ENCODE measurements at regions not wholly inside any gene's neighbourhood (a gene's known extent, or its start where the extent isn't known, plus 50 kb on each side); places are given as distances from the start of the nearest gene placed in this dataset.

DNA sequence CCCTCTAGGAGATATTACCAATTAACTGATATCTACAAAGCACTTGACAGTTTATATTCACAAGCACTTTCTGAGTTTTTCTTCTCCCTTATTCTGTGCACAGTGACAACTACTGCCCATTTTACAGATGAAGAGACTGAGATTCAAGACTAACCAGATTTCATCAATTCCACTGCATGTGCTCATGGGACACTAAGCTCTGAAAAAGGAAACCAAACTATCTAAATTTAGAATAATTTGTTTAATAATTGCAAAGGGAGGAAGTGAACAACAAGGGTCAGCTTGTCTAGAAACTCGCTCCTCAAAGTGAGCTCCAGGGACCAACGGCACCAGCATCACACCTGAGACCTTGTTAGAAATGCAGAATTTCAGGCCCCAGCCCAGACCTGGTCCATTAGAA is 50.8 kb upstream of the MYLIP start:
- H3K4me3 Mint-ChIP-seq (ENCODE audit: unreplicated experiment) = no peak overlapping the region
- no peak overlapping the region for H3K27ac Mint-ChIP-seq (ENCODE audit: low read depth, unreplicated experiment)
- H3K9me3 Mint-ChIP-seq (ENCODE audit: unreplicated experiment) = no peaks in the 10 kb centered on the region
- TF ChIP-seq, protein P1, sequence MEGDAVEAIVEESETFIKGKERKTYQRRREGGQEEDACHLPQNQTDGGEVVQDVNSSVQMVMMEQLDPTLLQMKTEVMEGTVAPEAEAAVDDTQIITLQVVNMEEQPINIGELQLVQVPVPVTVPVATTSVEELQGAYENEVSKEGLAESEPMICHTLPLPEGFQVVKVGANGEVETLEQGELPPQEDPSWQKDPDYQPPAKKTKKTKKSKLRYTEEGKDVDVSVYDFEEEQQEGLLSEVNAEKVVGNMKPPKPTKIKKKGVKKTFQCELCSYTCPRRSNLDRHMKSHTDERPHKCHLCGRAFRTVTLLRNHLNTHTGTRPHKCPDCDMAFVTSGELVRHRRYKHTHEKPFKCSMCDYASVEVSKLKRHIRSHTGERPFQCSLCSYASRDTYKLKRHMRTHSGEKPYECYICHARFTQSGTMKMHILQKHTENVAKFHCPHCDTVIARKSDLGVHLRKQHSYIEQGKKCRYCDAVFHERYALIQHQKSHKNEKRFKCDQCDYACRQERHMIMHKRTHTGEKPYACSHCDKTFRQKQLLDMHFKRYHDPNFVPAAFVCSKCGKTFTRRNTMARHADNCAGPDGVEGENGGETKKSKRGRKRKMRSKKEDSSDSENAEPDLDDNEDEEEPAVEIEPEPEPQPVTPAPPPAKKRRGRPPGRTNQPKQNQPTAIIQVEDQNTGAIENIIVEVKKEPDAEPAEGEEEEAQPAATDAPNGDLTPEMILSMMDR (IDR thresholded peaks at IDR 0.05; ENCODE audit: unreplicated experiment) = no peak
- ChIA-PET POLR2A (no interaction called here), CTCF (interaction anchor here (0.9 kb wide), 1 partner anchor 46 kb away, joined by 3 read pairs; no protein-coding TSS in a partner anchor)
- no TSS peak for BruUV-seq (replicated peaks)
- no peaks in the 10 kb centered on the region for H3K27me3 Mint-ChIP-seq (ENCODE audit: insufficient read depth, unreplicated experiment)
- H3K4me1 Mint-ChIP-seq (ENCODE audit: insufficient read depth, unreplicated experiment) = no peaks in the 10 kb centered on the region
- H3K36me3 Mint-ChIP-seq (ENCODE audit: insufficient read depth, unreplicated experiment) = no peaks in the 10 kb centered on the region
- DNase-seq (ENCODE audit: unreplicated experiment) = no peak
- intact Hi-C loops (cut with micrococcal nuclease) = no loop called here

DNA sequence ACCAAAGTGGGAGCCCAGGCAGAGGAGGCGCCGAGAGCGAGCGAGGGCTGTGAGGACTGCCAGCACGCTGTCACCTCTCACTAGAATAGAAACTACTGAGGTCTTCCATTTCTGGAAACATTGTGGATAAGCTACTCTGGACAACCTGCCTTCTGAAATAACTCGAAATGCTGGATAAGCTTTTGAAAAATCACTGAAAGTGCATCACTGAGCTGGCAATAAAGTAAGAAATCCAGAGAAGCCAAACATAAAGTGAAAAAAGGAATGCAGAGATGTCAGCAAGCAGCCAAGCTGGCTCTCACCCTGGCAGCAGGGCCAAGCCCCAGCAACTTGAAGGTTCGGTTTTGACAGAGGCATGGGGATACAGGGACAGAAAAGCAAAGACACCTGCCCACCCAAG is 59.2 kb upstream of the MYLIP start:
- DNase-seq (ENCODE audit: unreplicated experiment) = no peak
- no TSS peak for BruUV-seq (replicated peaks)
- CTCF ChIA-PET = no interaction called here
- POLR2A ChIA-PET = no interaction called here
- TF ChIP-seq, protein P1 (IDR thresholded peaks at IDR 0.05; ENCODE audit: unreplicated experiment) = no peak
- Mint-ChIP-seq H3K4me3 (ENCODE audit: unreplicated experiment) (no peak overlapping the region), H3K27me3 (ENCODE audit: insufficient read depth, unreplicated experiment) (no peaks in the 10 kb centered on the region), H3K36me3 (ENCODE audit: insufficient read depth, unreplicated experiment) (no peaks in the 10 kb centered on the region), H3K4me1 (ENCODE audit: insufficient read depth, unreplicated experiment) (no peaks in the 10 kb centered on the region), H3K27ac (ENCODE audit: low read depth, unreplicated experiment) (no peak overlapping the region), H3K9me3 (ENCODE audit: unreplicated experiment) (no peaks in the 10 kb centered on the region)
- intact Hi-C loops (cut with micrococcal nuclease) = no loop called here

DNA sequence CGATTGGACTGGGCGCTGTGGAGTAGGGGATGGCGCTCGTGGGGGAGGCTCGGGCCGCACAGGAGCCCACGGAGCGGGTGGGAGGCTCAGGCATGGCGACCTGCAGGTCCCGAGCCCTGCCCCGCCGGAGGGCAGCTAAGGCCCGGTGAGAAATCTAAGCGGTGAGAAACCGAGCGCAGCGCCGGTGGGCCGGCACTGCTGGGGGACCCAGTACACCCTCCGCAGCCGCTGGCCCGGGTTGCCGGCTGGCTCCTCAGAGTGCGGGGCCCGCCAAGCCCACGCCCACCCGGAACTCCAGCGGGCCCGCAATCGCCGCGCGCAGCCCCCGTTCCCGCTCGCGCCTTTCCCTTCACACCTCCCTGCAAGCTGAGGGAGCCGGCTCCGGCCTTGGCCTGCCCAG is 59.7 kb upstream of the MYLIP start:
- intact Hi-C loops (cut with micrococcal nuclease) = no loop called here
- no peak for DNase-seq (ENCODE audit: unreplicated experiment)
- H3K4me1 Mint-ChIP-seq (ENCODE audit: insufficient read depth, unreplicated experiment) = no peaks in the 10 kb centered on the region
- no peak overlapping the region for H3K27ac Mint-ChIP-seq (ENCODE audit: low read depth, unreplicated experiment)
- H3K4me3 Mint-ChIP-seq (ENCODE audit: unreplicated experiment) = no peak overlapping the region
- TF ChIP-seq, protein P1 (IDR thresholded peaks at IDR 0.05; ENCODE audit: unreplicated experiment) = no peak
- ChIA-PET CTCF (no interaction called here), POLR2A (no interaction called here)
- no peaks in the 10 kb centered on the region for H3K36me3 Mint-ChIP-seq (ENCODE audit: insufficient read depth, unreplicated experiment)
- BruUV-seq (replicated peaks) = no TSS peak
- H3K9me3 Mint-ChIP-seq (ENCODE audit: unreplicated experiment) = no peaks in the 10 kb centered on the region
- H3K27me3 Mint-ChIP-seq (ENCODE audit: insufficient read depth, unreplicated experiment) = no peaks in the 10 kb centered on the region

DNA sequence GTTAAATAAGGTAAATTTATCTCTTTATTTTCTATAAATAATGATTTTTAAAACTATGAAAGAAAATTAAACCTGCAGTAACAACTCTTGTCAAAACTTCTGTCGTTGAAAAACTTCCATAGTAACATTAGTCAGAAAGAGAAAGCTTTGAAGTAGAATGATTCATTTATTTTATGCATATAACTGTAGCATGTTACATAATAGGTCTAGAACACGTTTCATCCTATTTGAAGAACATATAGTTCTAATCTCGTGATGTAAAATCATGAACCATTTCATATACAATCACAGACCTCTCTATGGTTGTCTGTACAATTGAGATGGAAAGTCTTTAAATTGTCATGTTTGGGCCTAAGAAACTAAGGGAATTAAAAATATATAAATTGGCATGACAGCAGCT is 61.3 kb upstream of the MYLIP start:
- intact Hi-C loops (cut with micrococcal nuclease) = no loop called here
- H3K4me1 Mint-ChIP-seq (ENCODE audit: insufficient read depth, unreplicated experiment) = no peaks in the 10 kb centered on the region
- no TSS peak for BruUV-seq (replicated peaks)
- peak; percentile 15 for DNase-seq (ENCODE audit: unreplicated experiment)
- no peaks in the 10 kb centered on the region for H3K27me3 Mint-ChIP-seq (ENCODE audit: insufficient read depth, unreplicated experiment)
- no peak overlapping the region for H3K4me3 Mint-ChIP-seq (ENCODE audit: unreplicated experiment)
- H3K27ac Mint-ChIP-seq (ENCODE audit: low read depth, unreplicated experiment) = no peak overlapping the region
- H3K36me3 Mint-ChIP-seq (ENCODE audit: insufficient read depth, unreplicated experiment) = no peaks in the 10 kb centered on the region
- no peaks in the 10 kb centered on the region for H3K9me3 Mint-ChIP-seq (ENCODE audit: unreplicated experiment)
- CTCF ChIA-PET = no interaction called here
- POLR2A ChIA-PET = no interaction called here
- TF ChIP-seq, protein P1 (IDR thresholded peaks at IDR 0.05; ENCODE audit: unreplicated experiment) = no peak

Measured in MCF 10A (cell line).